Endothelial cell of umbilical vein (primary cell): ENCODE measurements at regions not wholly inside any gene's neighbourhood (a gene's known extent, or its start where the extent isn't known, plus 50 kb on each side); places are given as distances from the start of the nearest gene placed in this dataset.
A peak's percentile ranks its signal among the peaks of the same experiment; 100 is the strongest.

ENCODE experiments used
- BruUV-seq: library from RNA; stranded (reverse); fragments of 400-500 nt; replicated peaks from 2 replicates; lab custom pipeline; 2021; lab: Mats Ljungman, UMichigan
- CTCF ChIA-PET: fragments of 300-600, 350-600 bp; sonication (Branson Sonifier 250); formaldehyde crosslinking; loops from one replicate; lab custom pipeline; 2021; ENCODE audit warnings: antibody characterized with exemption, inconsistent platforms; lab: Charles Lee
- POLR2A ChIA-PET: fragments of 300-600, 350-600 bp; sonication (Branson Sonifier 250); formaldehyde crosslinking; loops from one replicate; lab custom pipeline; 2021; ENCODE audit warnings: antibody characterized with exemption, inconsistent platforms; lab: Charles Lee
- DNase-seq: peaks from one replicate; pipeline ENCODE4 v3.0.0-alpha.2; 2011; ENCODE audit warnings: low read depth, low spot score
- FAIRE-seq: peaks from 2 replicates; lab custom pipeline; 2011; peaks lifted over from hg19 to GRCh38; lab: Jason Lieb, UNC
- H2AFZ ChIP-seq: 2 replicates; pipeline ENCODE4 v1.6.0; 2012; ENCODE audit warnings: low read depth, low read length, control low read depth, inconsistent platforms
- H3K27ac ChIP-seq: 2 replicates; pipeline ENCODE4 v1.5.1; 2011; ENCODE audit warnings: low read depth, mild to moderate bottlenecking, control low read depth, low read length, moderate library complexity; ENCODE audit not compliant: insufficient read depth
- H3K27me3 ChIP-seq, 2 experiments: 2 replicates each; pipeline versions ENCODE4 v1.6.0 to v1.6.1; 2011; ENCODE audit warnings: low read length in 2 of 2, mixed read lengths in 1 of 2; ENCODE audit not compliant: control insufficient read depth in 2 of 2, insufficient read depth in 2 of 2
- H3K36me3 ChIP-seq, 2 experiments: 2 replicates in 1 of 2; 3 replicates in 1 of 2; pipeline ENCODE4 v1.5.1; 2011; ENCODE audit warnings: low read length in 2 of 2, mild to moderate bottlenecking in 1 of 2, moderate library complexity in 1 of 2; ENCODE audit not compliant: control insufficient read depth in 2 of 2, insufficient read depth in 2 of 2; ENCODE audit errors: extremely low read depth in 1 of 2
- H3K4me1 ChIP-seq: 3 replicates; pipeline ENCODE4 v1.5.1; 2011; ENCODE audit warnings: mild to moderate bottlenecking, low read length; ENCODE audit not compliant: control insufficient read depth, insufficient read depth; ENCODE audit errors: extremely low read depth
- H3K4me2 ChIP-seq: 2 replicates; pipeline ENCODE4 v1.6.1; 2011; ENCODE audit warnings: low read length, control low read depth, mixed read lengths; ENCODE audit not compliant: insufficient read depth
- H3K4me3 ChIP-seq, 3 experiments: fragments of 200-600 bp in 1 of 3; sonication (generic), shearing (Covaris generic) in 1 of 3; replicated peaks in 1 of 3; 2 replicates each; pipeline ENCODE4 v1.5.1; 2011 to 2016; ENCODE audit warnings: control low read depth in 3 of 3, low read length in 3 of 3, mild to moderate bottlenecking in 2 of 3, inconsistent platforms in 1 of 3, low read depth in 1 of 3, moderate library complexity in 1 of 3; ENCODE audit not compliant: insufficient read depth in 1 of 3
- H3K79me2 ChIP-seq: 2 replicates; pipeline ENCODE4 v1.6.0; 2012; ENCODE audit warnings: low read length, inconsistent platforms; ENCODE audit not compliant: control insufficient read depth, insufficient read depth
- H3K9ac ChIP-seq: replicated peaks from 2 replicates; pipeline ENCODE3; 2011; ENCODE audit warnings: low read length, control low read depth; ENCODE audit not compliant: insufficient read depth; ENCODE audit errors: extremely low read depth
- H3K9me1 ChIP-seq: replicated peaks from 3 replicates; pipeline ENCODE4 v1.6.0; 2011; ENCODE audit warnings: mild to moderate bottlenecking, low read length; ENCODE audit not compliant: control insufficient read depth, insufficient read depth; ENCODE audit errors: extremely low read depth
- H3K9me3 ChIP-seq: replicated peaks from 2 replicates; pipeline ENCODE4 v1.5.1; 2012; ENCODE audit warnings: low read length, inconsistent platforms; ENCODE audit not compliant: control insufficient read depth, insufficient read depth
- H4K20me1 ChIP-seq: replicated peaks from 2 replicates; pipeline ENCODE3; 2011; ENCODE audit warnings: mild to moderate bottlenecking, low read length; ENCODE audit not compliant: control insufficient read depth, insufficient read depth; ENCODE audit errors: extremely low read depth
- EZH2 ChIP-seq: IDR thresholded peaks from 2 replicates; pipeline ENCODE4 v1.6.1; 2012; ENCODE audit warnings: borderline replicate concordance, low read depth, mild to moderate bottlenecking, moderate library complexity, low read length, inconsistent platforms; ENCODE audit not compliant: severe bottlenecking
- FOS ChIP-seq: IDR thresholded peaks from 2 replicates; pipeline ENCODE4 v1.6.1; 2011; ENCODE audit warnings: mild to moderate bottlenecking, low read length, moderate library complexity, borderline replicate concordance; ENCODE audit not compliant: insufficient read depth
- GATA2 ChIP-seq: IDR thresholded peaks from 2 replicates; pipeline ENCODE4 v1.7.0; 2011; ENCODE audit warnings: low read depth, mild to moderate bottlenecking, moderate library complexity, mixed read lengths, low read length; ENCODE audit not compliant: insufficient read length, insufficient read depth
- JUN ChIP-seq: IDR thresholded peaks from 2 replicates; pipeline ENCODE4 v1.6.1; 2011; ENCODE audit warnings: borderline replicate concordance, low read depth; ENCODE audit not compliant: insufficient read length, insufficient read depth
- MYC ChIP-seq: IDR thresholded peaks from one replicate; pipeline ENCODE4 v1.6.1; 2011; ENCODE audit warnings: mild to moderate bottlenecking, low read depth, low read length
- POLR2A ChIP-seq: IDR thresholded peaks from 2 replicates; pipeline ENCODE4 v1.6.1; 2012; ENCODE audit warnings: low read depth, mild to moderate bottlenecking, control low read depth, low read length
- POLR2AphosphoS5 ChIP-seq: IDR thresholded peaks from 2 replicates; pipeline ENCODE4 v1.6.1; 2012; ENCODE audit warnings: low read depth, mild to moderate bottlenecking, control low read depth, low read length, moderate library complexity; ENCODE audit not compliant: insufficient read depth
- dilution Hi-C: fragments of 300-500 bp; cut with MboI; formaldehyde crosslinking; loops from one replicate; pipeline ENCODE4 v1.15.0; 2019; ENCODE audit warnings: low sequenced_read_pairs; ENCODE audit not compliant: extremely low pct_ligation_motif_present
- intact Hi-C: fragments of 100-400 bp; cut with micrococcal nuclease; formaldehyde crosslinking; loops from one replicate; pipeline ENCODE4 v1.10.0; 2022
- TF ChIP-seq, protein P1 (sequence below), 2 donors: IDR thresholded peaks; 1 replicate in 1 of 2; 2 replicates in 1 of 2; pipeline ENCODE4 v1.5.1; 2011; ENCODE audit warnings: low read length in 2 of 2, mild to moderate bottlenecking in 2 of 2, moderate library complexity in 2 of 2, control low read depth in 1 of 2, inconsistent platforms in 1 of 2, low read depth in 1 of 2; ENCODE audit not compliant: insufficient read depth in 1 of 2; ENCODE audit errors: extremely low read depth in 1 of 2
- TF ChIP-seq, protein P2 (sequence below): IDR thresholded peaks from 2 replicates; pipeline ENCODE4 v1.6.1; 2011; ENCODE audit not compliant: insufficient read depth, insufficient read length

DNA sequence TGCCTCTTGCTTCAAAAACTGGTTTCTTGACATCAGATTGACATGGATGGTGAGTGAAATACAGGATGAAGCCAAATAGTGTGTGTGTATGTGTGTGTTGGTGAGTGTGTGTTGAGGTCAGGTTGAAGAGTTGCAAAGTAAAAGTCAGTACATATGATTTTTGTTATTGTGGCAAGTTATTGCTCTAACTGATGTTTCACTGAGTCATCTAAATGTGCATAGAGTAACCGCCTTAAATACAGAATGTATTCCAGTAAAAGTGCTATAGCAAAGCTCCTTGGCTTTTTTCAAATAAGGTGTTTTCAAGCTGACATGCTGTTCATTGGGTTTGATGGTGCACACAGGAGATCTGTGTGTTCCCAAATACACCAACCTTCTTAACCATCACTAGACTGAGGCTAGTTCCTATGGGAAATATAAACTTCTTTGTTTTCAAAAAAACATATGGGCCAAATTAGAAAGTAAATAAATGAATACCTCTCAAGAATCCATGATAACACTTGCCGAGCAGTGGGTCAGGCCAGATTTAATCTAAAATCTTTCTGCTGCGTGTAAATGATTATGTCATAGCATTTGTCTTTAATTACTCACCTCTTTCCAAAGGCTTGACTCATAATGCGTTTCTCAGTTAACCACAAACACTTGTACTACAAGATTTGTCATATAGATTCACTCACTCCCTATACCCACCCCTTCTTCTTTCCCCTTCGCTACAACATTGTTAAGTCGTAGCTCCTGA lies 151.1 kb downstream of the LYPLAL1 start:
- peak overlapping the region; percentile 60 for H3K9ac ChIP-seq
- dilution Hi-C loops = no loop called here
- intact Hi-C loops = loop anchor here (1.0 to 5.0 kb wide), 8 partner anchors 11 to 977 kb away; partner anchors contain the start of gene TGFB2
- H3K4me1 ChIP-seq = peaks cover 44% of the 10 kb centered on the region
- H3K4me3 ChIP-seq = no peak overlapping the region
- H3K9me3 ChIP-seq = no peaks in the 10 kb centered on the region
- ChIA-PET POLR2A (interaction anchor here (1.0 kb wide), 1 partner anchor 22 kb away, joined by 3 read pairs; no protein-coding TSS in a partner anchor), CTCF (interaction anchor here (0.6 to 1.3 kb wide), 5 partner anchors 30 to 986 kb away, joined by 3 to 4 read pairs (median 3); no protein-coding TSS in a partner anchor)
- TF ChIP-seq, protein P1, sequence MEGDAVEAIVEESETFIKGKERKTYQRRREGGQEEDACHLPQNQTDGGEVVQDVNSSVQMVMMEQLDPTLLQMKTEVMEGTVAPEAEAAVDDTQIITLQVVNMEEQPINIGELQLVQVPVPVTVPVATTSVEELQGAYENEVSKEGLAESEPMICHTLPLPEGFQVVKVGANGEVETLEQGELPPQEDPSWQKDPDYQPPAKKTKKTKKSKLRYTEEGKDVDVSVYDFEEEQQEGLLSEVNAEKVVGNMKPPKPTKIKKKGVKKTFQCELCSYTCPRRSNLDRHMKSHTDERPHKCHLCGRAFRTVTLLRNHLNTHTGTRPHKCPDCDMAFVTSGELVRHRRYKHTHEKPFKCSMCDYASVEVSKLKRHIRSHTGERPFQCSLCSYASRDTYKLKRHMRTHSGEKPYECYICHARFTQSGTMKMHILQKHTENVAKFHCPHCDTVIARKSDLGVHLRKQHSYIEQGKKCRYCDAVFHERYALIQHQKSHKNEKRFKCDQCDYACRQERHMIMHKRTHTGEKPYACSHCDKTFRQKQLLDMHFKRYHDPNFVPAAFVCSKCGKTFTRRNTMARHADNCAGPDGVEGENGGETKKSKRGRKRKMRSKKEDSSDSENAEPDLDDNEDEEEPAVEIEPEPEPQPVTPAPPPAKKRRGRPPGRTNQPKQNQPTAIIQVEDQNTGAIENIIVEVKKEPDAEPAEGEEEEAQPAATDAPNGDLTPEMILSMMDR (IDR thresholded peaks at IDR 0.05; ENCODE audit: extremely low read depth in 1 of 2, insufficient read depth in 1 of 2, low read depth in 1 of 2, low read length in 2 of 2) = no peak
- TF ChIP-seq FOS (peak; percentile 92), POLR2AphosphoS5 (peak; percentile 43), MYC (no peak), EZH2 (no peak), POLR2A (peak; percentile 63), GATA2 (peak; percentile 96), JUN (peak; percentile 94)
- TF ChIP-seq, protein P2, sequence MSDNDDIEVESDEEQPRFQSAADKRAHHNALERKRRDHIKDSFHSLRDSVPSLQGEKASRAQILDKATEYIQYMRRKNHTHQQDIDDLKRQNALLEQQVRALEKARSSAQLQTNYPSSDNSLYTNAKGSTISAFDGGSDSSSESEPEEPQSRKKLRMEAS = no peak
- FAIRE-seq (peak; percentile 8), DNase-seq (peak; percentile 83)
- BruUV-seq = TSS peak; percentile 56
- peak overlapping the region; percentile 53 for H2AFZ ChIP-seq
- peak overlapping the region; percentile 78 for H3K27ac ChIP-seq
- peak overlapping the region; percentile 64 for H3K4me2 ChIP-seq
- H3K27me3 ChIP-seq = no peaks in the 10 kb centered on the region
- H4K20me1 ChIP-seq = no peaks in the 10 kb centered on the region
- no peaks in the 10 kb centered on the region for H3K79me2 ChIP-seq
- H3K9me1 ChIP-seq = no peaks in the 10 kb centered on the region
- no peaks in the 10 kb centered on the region for H3K36me3 ChIP-seq
